ENCODE measurements at regions not wholly inside any gene's neighbourhood (a gene's known extent, or its start where the extent isn't known, plus 50 kb on each side); places are given as distances from the start of the nearest gene placed in this dataset.

- ChIA-PET POLR2A (no interaction called here), CTCF (no interaction called here)
- Mint-ChIP-seq H3K36me3 (ENCODE audit: low read depth) (no peaks in the 10 kb centered on the region), H3K4me1 (peaks cover 3% of the 10 kb centered on the region), H3K9me3 (no peaks in the 10 kb centered on the region), H3K4me3 (no peak overlapping the region), H3K27ac (no peak overlapping the region), H3K27me3 (peaks cover 2% of the 10 kb centered on the region)
- DNase-seq (no peak), ATAC-seq (ENCODE audit: low read depth) (no peak)
- intact Hi-C loops (cut with micrococcal nuclease) = no loop called here
- no peak for TF ChIP-seq CTCF (IDR thresholded peaks at IDR 0.05)
These were observed 121.1 kb downstream of the DDX1 start for GRCh38 chr2:15712551-15713342.

GRCh38 chr2:15713475-15713874, 121.8 kb downstream of the DDX1 start:
- ATAC-seq (ENCODE audit: low read depth) (no peak), DNase-seq (no peak)
- H3K4me3 Mint-ChIP-seq = no peak overlapping the region
- TF ChIP-seq CTCF (IDR thresholded peaks at IDR 0.05) = no peak
- no peaks in the 10 kb centered on the region for H3K9me3 Mint-ChIP-seq
- H3K27me3 Mint-ChIP-seq = peaks cover 2% of the 10 kb centered on the region
- ChIA-PET POLR2A (no interaction called here), CTCF (no interaction called here)
- no peaks in the 10 kb centered on the region for H3K36me3 Mint-ChIP-seq (ENCODE audit: low read depth)
- no peak overlapping the region for H3K27ac Mint-ChIP-seq
- peaks cover 3% of the 10 kb centered on the region for H3K4me1 Mint-ChIP-seq
- intact Hi-C loops (cut with micrococcal nuclease) = no loop called here

- Mint-ChIP-seq H3K27ac (no peak overlapping the region), H3K36me3 (ENCODE audit: low read depth) (no peaks in the 10 kb centered on the region), H3K4me3 (no peak overlapping the region), H3K27me3 (peaks cover 2% of the 10 kb centered on the region), H3K4me1 (peaks cover 3% of the 10 kb centered on the region), H3K9me3 (no peaks in the 10 kb centered on the region)
- no peak for TF ChIP-seq CTCF (IDR thresholded peaks at IDR 0.05)
- intact Hi-C loops (cut with micrococcal nuclease) = no loop called here
- DNase-seq (no peak), ATAC-seq (ENCODE audit: low read depth) (no peak)
- CTCF ChIA-PET = no interaction called here
- POLR2A ChIA-PET = no interaction called here
These were observed 122.3 kb downstream of the DDX1 start for GRCh38 chr2:15714002-15714401.

DNA sequence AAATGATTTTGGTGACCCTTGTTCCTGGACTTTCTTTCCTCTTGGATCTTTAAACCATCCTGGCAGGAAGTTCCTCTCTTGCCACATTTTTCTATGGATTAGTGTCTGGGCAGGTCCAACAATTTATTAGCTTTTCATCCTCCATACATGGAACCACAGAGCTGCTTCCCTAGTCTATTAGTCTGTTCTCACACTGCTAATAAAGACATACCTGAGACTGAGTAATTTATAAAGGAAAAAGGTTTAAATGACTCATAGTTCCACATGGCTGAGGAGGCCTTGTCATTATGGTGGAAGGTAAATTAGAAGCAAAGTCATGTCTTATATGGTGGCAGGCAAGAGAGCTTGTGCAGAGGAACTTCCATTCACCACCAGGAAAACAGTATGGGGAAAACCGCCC, 122.9 kb downstream of the DDX1 start:
- no peak overlapping the region for H3K27ac Mint-ChIP-seq
- H3K4me1 Mint-ChIP-seq = peaks cover 3% of the 10 kb centered on the region
- intact Hi-C loops (cut with micrococcal nuclease) = no loop called here
- peaks cover 2% of the 10 kb centered on the region for H3K27me3 Mint-ChIP-seq
- CTCF ChIA-PET = no interaction called here
- POLR2A ChIA-PET = no interaction called here
- H3K36me3 Mint-ChIP-seq (ENCODE audit: low read depth) = no peaks in the 10 kb centered on the region
- DNase-seq (no peak), ATAC-seq (ENCODE audit: low read depth) (no peak)
- H3K4me3 Mint-ChIP-seq = no peak overlapping the region
- no peaks in the 10 kb centered on the region for H3K9me3 Mint-ChIP-seq
- TF ChIP-seq CTCF (IDR thresholded peaks at IDR 0.05) = no peak

DNA sequence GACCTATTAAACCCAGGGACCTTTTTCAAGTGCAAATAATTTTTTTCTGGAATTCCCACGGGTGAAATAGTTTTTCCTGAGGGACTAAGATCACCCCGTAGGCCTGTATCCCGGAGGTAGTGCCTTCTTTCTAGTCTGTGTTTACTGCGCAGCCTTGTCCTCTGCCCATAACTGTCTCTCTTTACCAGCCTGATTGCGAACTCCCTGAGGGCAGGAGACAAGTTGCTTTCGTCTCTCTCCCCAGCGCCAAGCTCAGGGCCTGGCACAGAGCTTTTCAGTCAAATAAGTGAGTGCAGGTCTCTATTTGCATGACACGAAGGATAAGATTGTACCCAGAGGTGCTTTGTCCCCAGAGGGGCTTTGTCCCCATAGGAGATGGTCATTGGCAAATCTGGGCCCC, 123.9 kb downstream of the DDX1 start:
- no peak for TF ChIP-seq CTCF (IDR thresholded peaks at IDR 0.05)
- Mint-ChIP-seq H3K4me1 (peaks cover 3% of the 10 kb centered on the region), H3K4me3 (no peak overlapping the region), H3K27ac (no peak overlapping the region), H3K9me3 (no peaks in the 10 kb centered on the region), H3K27me3 (peaks cover 2% of the 10 kb centered on the region), H3K36me3 (ENCODE audit: low read depth) (no peaks in the 10 kb centered on the region)
- CTCF ChIA-PET = no interaction called here
- ATAC-seq (ENCODE audit: low read depth) (no peak), DNase-seq (no peak)
- POLR2A ChIA-PET = no interaction called here
- intact Hi-C loops (cut with micrococcal nuclease) = no loop called here

All from activated B cell treated with CpG ODN at 0.5 μM for 24 hours (primary cell).